CD14-positive monocyte (primary cell): ENCODE measurements at regions not wholly inside any gene's neighbourhood (a gene's known extent, or its start where the extent isn't known, plus 50 kb on each side); places are given as distances from the start of the nearest gene placed in this dataset.

Experiments used
- DNase-seq, 3 donors: peaks; one replicate each; pipeline ENCODE4 v3.0.0-alpha.2; 2011 to 2022
- H2AFZ ChIP-seq: 2 replicates; pipeline ENCODE4 v1.6.0; 2012; ENCODE audit warnings: mild to moderate bottlenecking, low read depth, low read length, inconsistent platforms; ENCODE audit not compliant: insufficient read depth, poor library complexity, severe bottlenecking
- H3K27ac ChIP-seq, 2 donors: 1 replicate in 1 of 2; 2 replicates in 1 of 2; pipeline ENCODE4 v1.5.1; 2012 to 2013; ENCODE audit warnings: low read length in 2 of 2, control low read depth in 1 of 2, inconsistent platforms in 1 of 2, low read depth in 1 of 2, mild to moderate bottlenecking in 1 of 2
- H3K27me3 ChIP-seq, 2 donors: one replicate each; pipeline versions ENCODE4 v1.6.0 to v1.6.1; 2011 to 2013; ENCODE audit warnings: low read length in 2 of 2; ENCODE audit not compliant: control insufficient read depth in 2 of 2, insufficient read depth in 2 of 2
- H3K36me3 ChIP-seq, 2 donors: replicated peaks in 1 of 2; 1 replicate in 1 of 2; 2 replicates in 1 of 2; pipeline versions ENCODE4 v1.5.1 to v1.6.1; 2012 to 2013; ENCODE audit warnings: low read length in 2 of 2, control low read depth in 1 of 2, inconsistent platforms in 1 of 2, mild to moderate bottlenecking in 1 of 2; ENCODE audit not compliant: insufficient read depth in 2 of 2, control insufficient read depth in 1 of 2
- H3K4me1 ChIP-seq, 2 donors: 1 replicate in 1 of 2; 2 replicates in 1 of 2; pipeline versions ENCODE4 v1.5.1 to v1.6.1; 2012 to 2013; ENCODE audit warnings: low read length in 2 of 2, control low read depth in 1 of 2, inconsistent platforms in 1 of 2, mild to moderate bottlenecking in 1 of 2, moderate library complexity in 1 of 2; ENCODE audit not compliant: insufficient read depth in 2 of 2, control insufficient read depth in 1 of 2
- H3K4me2 ChIP-seq: replicated peaks from 2 replicates; pipeline ENCODE3; 2012; ENCODE audit warnings: low read length, moderate library complexity, mild to moderate bottlenecking; ENCODE audit not compliant: poor library complexity, severe bottlenecking; ENCODE audit errors: extremely low read depth
- H3K4me3 ChIP-seq, 3 experiments: fragments of 200-600 bp in 1 of 3; sonication (generic) in 1 of 3; replicated peaks in 1 of 3; 1 replicate in 2 of 3; 2 replicates in 1 of 3; pipeline ENCODE4 v1.5.1; 2011 to 2013; ENCODE audit warnings: low read length in 3 of 3, mild to moderate bottlenecking in 3 of 3, control low read depth in 2 of 3, low read depth in 2 of 3, inconsistent platforms in 1 of 3, moderate library complexity in 1 of 3
- H3K79me2 ChIP-seq: 2 replicates; pipeline ENCODE4 v1.6.0; 2012; ENCODE audit warnings: mild to moderate bottlenecking, control low read depth, inconsistent platforms, low read length, moderate library complexity; ENCODE audit not compliant: insufficient read depth
- H3K9ac ChIP-seq: 2 replicates; pipeline ENCODE4 v1.6.0; 2017; ENCODE audit warnings: low read length, mild to moderate bottlenecking; ENCODE audit not compliant: insufficient read depth, poor library complexity, severe bottlenecking
- H3K9me3 ChIP-seq, 2 donors: replicated peaks in 1 of 2; 1 replicate in 1 of 2; 2 replicates in 1 of 2; pipeline versions ENCODE4 v1.5.1 to v1.6.1; 2012 to 2013; ENCODE audit warnings: low read length in 2 of 2, control low read depth in 1 of 2; ENCODE audit not compliant: control insufficient read depth in 1 of 2, insufficient read depth in 1 of 2
- H4K20me1 ChIP-seq: 2 replicates; pipeline ENCODE4 v1.6.0; 2012; ENCODE audit warnings: mild to moderate bottlenecking, low read length, control low read depth, moderate library complexity; ENCODE audit not compliant: insufficient read depth
- H3K27ac Mint-ChIP-seq, 7 donors: one replicate each; pipeline ENCODE4 v1.8.0; 2020; ENCODE audit warnings: mild to moderate bottlenecking in 7 of 7, mixed read lengths in 7 of 7, moderate library complexity in 6 of 7, inconsistent platforms in 2 of 7
- H3K27me3 Mint-ChIP-seq, 3 donors: one replicate each; pipeline ENCODE4 v1.8.0; 2021 to 2022; ENCODE audit warnings: low read depth in 3 of 3, mild to moderate bottlenecking in 3 of 3, mixed read lengths in 3 of 3, moderate library complexity in 3 of 3, inconsistent platforms in 1 of 3
- H3K36me3 Mint-ChIP-seq, 2 donors: one replicate each; pipeline ENCODE4 v1.8.0; 2020; ENCODE audit warnings: mixed read lengths in 2 of 2, inconsistent platforms in 1 of 2, mild to moderate bottlenecking in 1 of 2
- H3K4me1 Mint-ChIP-seq: one replicate; pipeline ENCODE4 v1.8.0; 2020; ENCODE audit warnings: mild to moderate bottlenecking, mixed read lengths
- H3K4me3 Mint-ChIP-seq, 2 donors: one replicate each; pipeline ENCODE4 v1.8.0; 2020; ENCODE audit warnings: mild to moderate bottlenecking in 2 of 2, mixed read lengths in 2 of 2, moderate library complexity in 1 of 2
- H3K9me3 Mint-ChIP-seq, 7 donors: one replicate each; pipeline ENCODE4 v1.8.0; 2020 to 2022; ENCODE audit warnings: mixed read lengths in 7 of 7, mild to moderate bottlenecking in 6 of 7, moderate library complexity in 6 of 7, inconsistent platforms in 2 of 7
- CTCF ChIP-seq: fragments of 200-600 bp; IDR thresholded peaks from one replicate; pipeline ENCODE4 v1.8.0; 2022; ENCODE audit warnings: antibody characterized with exemption, mild to moderate bottlenecking
- WGBS: methylation state at CpG from one replicate; pipeline ENCODE4 v1.1.5; 2013; ENCODE audit warnings: missing lambda C conversion rate; ENCODE audit not compliant: insufficient coverage; 5-methylcytosine and 5-hydroxymethylcytosine counted together
- intact Hi-C, 2 donors: fragments of 100-400 bp; cut with micrococcal nuclease; formaldehyde crosslinking; loops; one replicate each; pipeline versions ENCODE4 v1.15.0 to v1.15.1; 2023

GRCh38 chr13:31944262-31945160 lies 87.1 kb upstream of the FRY start:
- TF ChIP-seq CTCF = no peak
- intact Hi-C loops = no loop called here
- peak overlapping the region; percentile 63 to 88 (median 79) for H3K27ac Mint-ChIP-seq
- Histone ChIP-seq H3K36me3 (peaks cover 6 to 53% of the 10 kb centered on the region in 2 donors), H3K9me3 (no peaks in the 10 kb centered on the region), H4K20me1 (no peaks in the 10 kb centered on the region), H3K27me3 (no peaks in the 10 kb centered on the region), H3K4me2 (peak overlapping the region; percentile 4), H3K79me2 (no peaks in the 10 kb centered on the region), H3K4me3 (no peak overlapping the region), H3K27ac (peak overlapping the region; percentile 41 to 68), H3K4me1 (peaks cover 37 to 52% of the 10 kb centered on the region in 2 donors), H2AFZ (no peak overlapping the region), H3K9ac (no peak overlapping the region)
- 80% methylated on average over 1 of the region's 3 CpGs for WGBS
- H3K4me1 Mint-ChIP-seq = peaks cover 53% of the 10 kb centered on the region
- peaks cover 0 to 2% (median 0%) of the 10 kb centered on the region in 3 donors for H3K27me3 Mint-ChIP-seq
- H3K4me3 Mint-ChIP-seq = peak overlapping the region in 1 of 2 donors; percentile 27
- peak in 1 of 3 donors; percentile 8 for DNase-seq
- no peaks in the 10 kb centered on the region for H3K9me3 Mint-ChIP-seq
- H3K36me3 Mint-ChIP-seq = peaks cover 46 to 59% of the 10 kb centered on the region in 2 donors

GRCh38 chr13:31945202-31945961 lies 86.2 kb upstream of the FRY start:
- Mint-ChIP-seq H3K36me3 (peaks cover 45 to 56% of the 10 kb centered on the region in 2 donors), H3K27me3 (peaks cover 0 to 2% (median 0%) of the 10 kb centered on the region in 3 donors), H3K4me3 (peak overlapping the region in 1 of 2 donors; percentile 26), H3K4me1 (peaks cover 54% of the 10 kb centered on the region), H3K9me3 (no peaks in the 10 kb centered on the region), H3K27ac (peak overlapping the region; percentile 63 to 88 (median 79))
- Histone ChIP-seq H3K27me3 (no peaks in the 10 kb centered on the region), H3K27ac (peak overlapping the region; percentile 41 to 68), H3K9me3 (no peaks in the 10 kb centered on the region), H3K36me3 (peaks cover 6 to 53% of the 10 kb centered on the region in 2 donors), H3K79me2 (no peaks in the 10 kb centered on the region), H2AFZ (no peak overlapping the region), H3K4me2 (peak overlapping the region; percentile 4), H3K9ac (no peak overlapping the region), H4K20me1 (no peaks in the 10 kb centered on the region), H3K4me3 (no peak overlapping the region), H3K4me1 (peaks cover 39 to 54% of the 10 kb centered on the region in 2 donors)
- intact Hi-C loops = no loop called here
- DNase-seq = peak; percentile 79 to 94 (median 94)
- no peak for TF ChIP-seq CTCF
- 85% methylated on average over 8 of the region's 14 CpGs for WGBS
